Keratinocyte (primary cell): ENCODE measurements at regions not wholly inside any gene's neighbourhood (a gene's known extent, or its start where the extent isn't known, plus 50 kb on each side); places are given as distances from the start of the nearest gene placed in this dataset.

ENCODE experiments used
- DNase-seq: peaks from one replicate; pipeline ENCODE4 v3.0.0-alpha.2; 2011; ENCODE audit warnings: low read depth, missing footprints, low spot score
- FAIRE-seq: peaks from 2 replicates; lab custom pipeline; 2011; peaks lifted over from hg19 to GRCh38; lab: Jason Lieb, UNC
- H2AFZ ChIP-seq: 2 replicates; pipeline ENCODE4 v1.6.0; 2012; ENCODE audit warnings: low read length, control low read depth, inconsistent platforms; ENCODE audit not compliant: control insufficient read depth
- H3K27ac ChIP-seq: 2 replicates; pipeline ENCODE4 v1.5.1; 2011; ENCODE audit warnings: low read length; ENCODE audit not compliant: control insufficient read depth, insufficient read depth
- H3K27me3 ChIP-seq: 3 replicates; pipeline ENCODE4 v1.6.0; 2011; ENCODE audit warnings: low read length; ENCODE audit not compliant: control insufficient read depth, insufficient read depth; ENCODE audit errors: extremely low read depth
- H3K36me3 ChIP-seq, 2 experiments: 2 replicates in 1 of 2; 3 replicates in 1 of 2; pipeline ENCODE4 v1.5.1; 2011; ENCODE audit warnings: low read length in 2 of 2, mild to moderate bottlenecking in 1 of 2; ENCODE audit not compliant: control insufficient read depth in 2 of 2, insufficient read depth in 2 of 2; ENCODE audit errors: extremely low read depth in 1 of 2
- H3K4me1 ChIP-seq: 3 replicates; pipeline ENCODE4 v1.5.1; 2011; ENCODE audit warnings: low read length; ENCODE audit not compliant: control insufficient read depth, insufficient read depth; ENCODE audit errors: extremely low read depth
- H3K4me2 ChIP-seq: 3 replicates; pipeline ENCODE4 v1.6.0; 2011; ENCODE audit warnings: low read depth, low read length; ENCODE audit not compliant: control insufficient read depth, insufficient read depth; ENCODE audit errors: extremely low read depth
- H3K4me3 ChIP-seq, 3 experiments: fragments of 200-600 bp in 1 of 3; sonication (generic) in 1 of 3; 2 replicates in 2 of 3; 3 replicates in 1 of 3; pipeline ENCODE4 v1.5.1; 2011 to 2016; ENCODE audit warnings: low read length in 3 of 3, mild to moderate bottlenecking in 3 of 3, control low read depth in 2 of 3, inconsistent platforms in 1 of 3, low read depth in 1 of 3, mixed read lengths in 1 of 3, mixed run types in 1 of 3, moderate library complexity in 1 of 3; ENCODE audit not compliant: control insufficient read depth in 2 of 3, insufficient read depth in 2 of 3; ENCODE audit errors: extremely low read depth in 1 of 3
- H3K79me2 ChIP-seq: 2 replicates; pipeline ENCODE4 v1.6.0; 2012; ENCODE audit warnings: low read length; ENCODE audit not compliant: control insufficient read depth, insufficient read depth
- H3K9ac ChIP-seq: 3 replicates; pipeline ENCODE4 v1.6.0; 2011; ENCODE audit warnings: low read length; ENCODE audit not compliant: control insufficient read depth, insufficient read depth; ENCODE audit errors: extremely low read depth
- H3K9me1 ChIP-seq: 3 replicates; pipeline ENCODE4 v1.6.0; 2011; ENCODE audit warnings: low read length; ENCODE audit not compliant: control insufficient read depth, insufficient read depth; ENCODE audit errors: extremely low read depth
- H3K9me3 ChIP-seq: 2 replicates; pipeline ENCODE4 v1.5.1; 2012; ENCODE audit warnings: low read depth, low read length; ENCODE audit not compliant: control insufficient read depth
- H4K20me1 ChIP-seq: 3 replicates; pipeline ENCODE4 v1.6.0; 2011; ENCODE audit warnings: low read length; ENCODE audit not compliant: control insufficient read depth, insufficient read depth; ENCODE audit errors: extremely low read depth
- CTCF ChIP-seq, 3 experiments: IDR thresholded peaks in 1 of 3; conservative IDR thresholded peaks in 1 of 3; optimal IDR thresholded peaks in 1 of 3; 2 replicates in 2 of 3; 3 replicates in 1 of 3; pipeline versions ENCODE3 to v1.5.1; 2011; ENCODE audit warnings: low read length in 3 of 3, mild to moderate bottlenecking in 3 of 3, moderate library complexity in 2 of 3, control low read depth in 1 of 3, inconsistent platforms in 1 of 3; ENCODE audit not compliant: insufficient read depth in 2 of 3; ENCODE audit errors: extremely low read depth in 1 of 3
- EZH2 ChIP-seq: IDR thresholded peaks from one replicate; pipeline ENCODE4 v1.6.1; 2012; ENCODE audit warnings: inconsistent platforms, mild to moderate bottlenecking, low read length, moderate library complexity
- dilution Hi-C: fragments of 300-500 bp; cut with MboI; formaldehyde crosslinking; loops from one replicate; pipeline ENCODE4 v1.7.0; 2020; ENCODE audit warnings: low sequenced_read_pairs; ENCODE audit not compliant: extremely low pct_ligation_motif_present

DNA sequence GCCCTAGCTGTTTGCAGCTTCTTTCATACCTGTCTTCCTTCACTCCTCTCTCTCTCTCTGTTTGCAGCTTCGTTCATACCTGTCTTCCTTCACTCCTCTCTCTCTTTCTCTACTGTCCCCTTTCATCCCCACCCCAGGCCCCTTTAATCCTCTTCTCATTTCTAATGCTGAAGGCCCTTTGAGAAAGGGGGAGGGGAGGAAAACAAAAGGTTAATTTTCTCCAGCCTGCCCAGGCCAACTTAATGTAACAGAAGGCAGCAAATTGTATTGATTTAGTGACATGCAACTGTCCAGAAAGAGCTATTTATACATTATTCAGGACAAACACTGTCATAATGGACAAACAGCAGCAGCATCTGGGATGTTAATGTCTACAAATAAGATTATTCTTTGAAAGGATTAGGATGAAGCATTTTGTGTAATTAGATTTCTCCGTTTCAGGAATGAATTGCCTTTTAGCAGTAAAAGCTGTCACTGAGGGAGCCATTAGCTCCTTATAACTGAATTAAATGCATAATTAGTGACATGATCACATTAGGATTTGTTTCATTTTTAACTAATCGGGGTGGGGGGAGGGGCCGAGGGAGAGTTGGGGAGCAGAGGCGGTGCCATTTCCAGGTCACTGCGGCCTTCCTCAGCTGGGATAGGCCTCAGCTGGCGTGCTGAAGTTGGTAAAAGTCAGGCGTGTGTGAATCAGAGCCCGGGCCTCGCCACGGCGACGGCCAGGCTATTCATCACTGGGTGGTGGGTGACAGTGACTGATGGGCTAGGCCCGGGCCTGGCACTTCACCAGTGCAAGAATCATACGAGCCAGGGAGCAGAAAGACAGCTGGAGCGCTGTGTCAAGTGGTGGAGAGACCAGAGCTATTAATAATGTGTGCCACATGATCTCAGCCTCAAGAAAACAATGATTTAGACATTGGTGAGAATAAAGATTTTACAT lies 174.5 kb downstream of the NKX6-1 start:
- Histone ChIP-seq H3K36me3 (no peaks in the 10 kb centered on the region), H3K79me2 (no peaks in the 10 kb centered on the region), H3K9ac (no peak overlapping the region), H3K4me2 (no peak overlapping the region), H3K4me1 (no peaks in the 10 kb centered on the region), H3K9me3 (no peaks in the 10 kb centered on the region), H3K27me3 (no peaks in the 10 kb centered on the region), H4K20me1 (no peaks in the 10 kb centered on the region), H3K9me1 (no peaks in the 10 kb centered on the region), H3K27ac (no peak overlapping the region), H2AFZ (no peak overlapping the region), H3K4me3 (no peak overlapping the region)
- FAIRE-seq (no peak), DNase-seq (no peak)
- TF ChIP-seq EZH2 (no peak), CTCF (optimal IDR thresholded peaks at IDR 0.05 in 1 of 3, IDR thresholded peaks at IDR 0.05 in 1 of 3, conservative IDR thresholded peaks at IDR 0.05 in 1 of 3; ENCODE audit: extremely low read depth in 1 of 3, insufficient read depth in 2 of 3, low read length in 3 of 3) (no peak)
- dilution Hi-C loops = no loop called here

- Histone ChIP-seq H3K27me3 (no peaks in the 10 kb centered on the region), H3K79me2 (no peaks in the 10 kb centered on the region), H3K9me1 (no peaks in the 10 kb centered on the region), H2AFZ (no peak overlapping the region), H3K9ac (no peak overlapping the region), H3K4me2 (no peak overlapping the region), H4K20me1 (no peaks in the 10 kb centered on the region), H3K27ac (no peak overlapping the region), H3K4me1 (no peaks in the 10 kb centered on the region), H3K4me3 (no peak overlapping the region), H3K9me3 (no peaks in the 10 kb centered on the region), H3K36me3 (no peaks in the 10 kb centered on the region)
- no peak for TF ChIP-seq EZH2
- TF ChIP-seq CTCF (optimal IDR thresholded peaks at IDR 0.05 in 1 of 3, IDR thresholded peaks at IDR 0.05 in 1 of 3, conservative IDR thresholded peaks at IDR 0.05 in 1 of 3; ENCODE audit: extremely low read depth in 1 of 3, insufficient read depth in 2 of 3, low read length in 3 of 3) = no peak
- DNase-seq (no peak), FAIRE-seq (no peak)
- dilution Hi-C loops = no loop called here
Observed at GRCh38 chr4:84319124-84319523, 180.0 kb downstream of the NKX6-1 start.
